Endothelial cell of umbilical vein (primary cell): ENCODE measurements at regions not wholly inside any gene's neighbourhood (a gene's known extent, or its start where the extent isn't known, plus 50 kb on each side); places are given as distances from the start of the nearest gene placed in this dataset.

ENCODE experiments used
- BruUV-seq: library from RNA; stranded (reverse); fragments of 400-500 nt; replicated peaks from 2 replicates; lab custom pipeline; 2021; lab: Mats Ljungman, UMichigan
- CTCF ChIA-PET: fragments of 300-600, 350-600 bp; sonication (Branson Sonifier 250); formaldehyde crosslinking; loops from one replicate; lab custom pipeline; 2021; ENCODE audit warnings: antibody characterized with exemption, inconsistent platforms; lab: Charles Lee
- POLR2A ChIA-PET: fragments of 300-600, 350-600 bp; sonication (Branson Sonifier 250); formaldehyde crosslinking; loops from one replicate; lab custom pipeline; 2021; ENCODE audit warnings: antibody characterized with exemption, inconsistent platforms; lab: Charles Lee
- DNase-seq: peaks from one replicate; pipeline ENCODE4 v3.0.0-alpha.2; 2011; ENCODE audit warnings: low read depth, low spot score
- FAIRE-seq: peaks from 2 replicates; lab custom pipeline; 2011; peaks lifted over from hg19 to GRCh38; lab: Jason Lieb, UNC
- H2AFZ ChIP-seq: 2 replicates; pipeline ENCODE4 v1.6.0; 2012; ENCODE audit warnings: low read depth, low read length, control low read depth, inconsistent platforms
- H3K27ac ChIP-seq: 2 replicates; pipeline ENCODE4 v1.5.1; 2011; ENCODE audit warnings: low read depth, mild to moderate bottlenecking, control low read depth, low read length, moderate library complexity; ENCODE audit not compliant: insufficient read depth
- H3K27me3 ChIP-seq, 2 experiments: 2 replicates each; pipeline versions ENCODE4 v1.6.0 to v1.6.1; 2011; ENCODE audit warnings: low read length in 2 of 2, mixed read lengths in 1 of 2; ENCODE audit not compliant: control insufficient read depth in 2 of 2, insufficient read depth in 2 of 2
- H3K36me3 ChIP-seq, 2 experiments: 2 replicates in 1 of 2; 3 replicates in 1 of 2; pipeline ENCODE4 v1.5.1; 2011; ENCODE audit warnings: low read length in 2 of 2, mild to moderate bottlenecking in 1 of 2, moderate library complexity in 1 of 2; ENCODE audit not compliant: control insufficient read depth in 2 of 2, insufficient read depth in 2 of 2; ENCODE audit errors: extremely low read depth in 1 of 2
- H3K4me1 ChIP-seq: 3 replicates; pipeline ENCODE4 v1.5.1; 2011; ENCODE audit warnings: mild to moderate bottlenecking, low read length; ENCODE audit not compliant: control insufficient read depth, insufficient read depth; ENCODE audit errors: extremely low read depth
- H3K4me2 ChIP-seq: 2 replicates; pipeline ENCODE4 v1.6.1; 2011; ENCODE audit warnings: low read length, control low read depth, mixed read lengths; ENCODE audit not compliant: insufficient read depth
- H3K4me3 ChIP-seq, 3 experiments: fragments of 200-600 bp in 1 of 3; sonication (generic), shearing (Covaris generic) in 1 of 3; replicated peaks in 1 of 3; 2 replicates each; pipeline ENCODE4 v1.5.1; 2011 to 2016; ENCODE audit warnings: control low read depth in 3 of 3, low read length in 3 of 3, mild to moderate bottlenecking in 2 of 3, inconsistent platforms in 1 of 3, low read depth in 1 of 3, moderate library complexity in 1 of 3; ENCODE audit not compliant: insufficient read depth in 1 of 3
- H3K79me2 ChIP-seq: 2 replicates; pipeline ENCODE4 v1.6.0; 2012; ENCODE audit warnings: low read length, inconsistent platforms; ENCODE audit not compliant: control insufficient read depth, insufficient read depth
- H3K9ac ChIP-seq: replicated peaks from 2 replicates; pipeline ENCODE3; 2011; ENCODE audit warnings: low read length, control low read depth; ENCODE audit not compliant: insufficient read depth; ENCODE audit errors: extremely low read depth
- H3K9me1 ChIP-seq: replicated peaks from 3 replicates; pipeline ENCODE4 v1.6.0; 2011; ENCODE audit warnings: mild to moderate bottlenecking, low read length; ENCODE audit not compliant: control insufficient read depth, insufficient read depth; ENCODE audit errors: extremely low read depth
- H3K9me3 ChIP-seq: replicated peaks from 2 replicates; pipeline ENCODE4 v1.5.1; 2012; ENCODE audit warnings: low read length, inconsistent platforms; ENCODE audit not compliant: control insufficient read depth, insufficient read depth
- H4K20me1 ChIP-seq: replicated peaks from 2 replicates; pipeline ENCODE3; 2011; ENCODE audit warnings: mild to moderate bottlenecking, low read length; ENCODE audit not compliant: control insufficient read depth, insufficient read depth; ENCODE audit errors: extremely low read depth
- EZH2 ChIP-seq: IDR thresholded peaks from 2 replicates; pipeline ENCODE4 v1.6.1; 2012; ENCODE audit warnings: borderline replicate concordance, low read depth, mild to moderate bottlenecking, moderate library complexity, low read length, inconsistent platforms; ENCODE audit not compliant: severe bottlenecking
- FOS ChIP-seq: IDR thresholded peaks from 2 replicates; pipeline ENCODE4 v1.6.1; 2011; ENCODE audit warnings: mild to moderate bottlenecking, low read length, moderate library complexity, borderline replicate concordance; ENCODE audit not compliant: insufficient read depth
- GATA2 ChIP-seq: IDR thresholded peaks from 2 replicates; pipeline ENCODE4 v1.7.0; 2011; ENCODE audit warnings: low read depth, mild to moderate bottlenecking, moderate library complexity, mixed read lengths, low read length; ENCODE audit not compliant: insufficient read length, insufficient read depth
- JUN ChIP-seq: IDR thresholded peaks from 2 replicates; pipeline ENCODE4 v1.6.1; 2011; ENCODE audit warnings: borderline replicate concordance, low read depth; ENCODE audit not compliant: insufficient read length, insufficient read depth
- MYC ChIP-seq: IDR thresholded peaks from one replicate; pipeline ENCODE4 v1.6.1; 2011; ENCODE audit warnings: mild to moderate bottlenecking, low read depth, low read length
- POLR2A ChIP-seq: IDR thresholded peaks from 2 replicates; pipeline ENCODE4 v1.6.1; 2012; ENCODE audit warnings: low read depth, mild to moderate bottlenecking, control low read depth, low read length
- POLR2AphosphoS5 ChIP-seq: IDR thresholded peaks from 2 replicates; pipeline ENCODE4 v1.6.1; 2012; ENCODE audit warnings: low read depth, mild to moderate bottlenecking, control low read depth, low read length, moderate library complexity; ENCODE audit not compliant: insufficient read depth
- dilution Hi-C: fragments of 300-500 bp; cut with MboI; formaldehyde crosslinking; loops from one replicate; pipeline ENCODE4 v1.15.0; 2019; ENCODE audit warnings: low sequenced_read_pairs; ENCODE audit not compliant: extremely low pct_ligation_motif_present
- intact Hi-C: fragments of 100-400 bp; cut with micrococcal nuclease; formaldehyde crosslinking; loops from one replicate; pipeline ENCODE4 v1.10.0; 2022
- TF ChIP-seq, protein P1 (sequence below), 2 donors: IDR thresholded peaks; 1 replicate in 1 of 2; 2 replicates in 1 of 2; pipeline ENCODE4 v1.5.1; 2011; ENCODE audit warnings: low read length in 2 of 2, mild to moderate bottlenecking in 2 of 2, moderate library complexity in 2 of 2, control low read depth in 1 of 2, inconsistent platforms in 1 of 2, low read depth in 1 of 2; ENCODE audit not compliant: insufficient read depth in 1 of 2; ENCODE audit errors: extremely low read depth in 1 of 2
- TF ChIP-seq, protein P2 (sequence below): IDR thresholded peaks from 2 replicates; pipeline ENCODE4 v1.6.1; 2011; ENCODE audit not compliant: insufficient read depth, insufficient read length

DNA sequence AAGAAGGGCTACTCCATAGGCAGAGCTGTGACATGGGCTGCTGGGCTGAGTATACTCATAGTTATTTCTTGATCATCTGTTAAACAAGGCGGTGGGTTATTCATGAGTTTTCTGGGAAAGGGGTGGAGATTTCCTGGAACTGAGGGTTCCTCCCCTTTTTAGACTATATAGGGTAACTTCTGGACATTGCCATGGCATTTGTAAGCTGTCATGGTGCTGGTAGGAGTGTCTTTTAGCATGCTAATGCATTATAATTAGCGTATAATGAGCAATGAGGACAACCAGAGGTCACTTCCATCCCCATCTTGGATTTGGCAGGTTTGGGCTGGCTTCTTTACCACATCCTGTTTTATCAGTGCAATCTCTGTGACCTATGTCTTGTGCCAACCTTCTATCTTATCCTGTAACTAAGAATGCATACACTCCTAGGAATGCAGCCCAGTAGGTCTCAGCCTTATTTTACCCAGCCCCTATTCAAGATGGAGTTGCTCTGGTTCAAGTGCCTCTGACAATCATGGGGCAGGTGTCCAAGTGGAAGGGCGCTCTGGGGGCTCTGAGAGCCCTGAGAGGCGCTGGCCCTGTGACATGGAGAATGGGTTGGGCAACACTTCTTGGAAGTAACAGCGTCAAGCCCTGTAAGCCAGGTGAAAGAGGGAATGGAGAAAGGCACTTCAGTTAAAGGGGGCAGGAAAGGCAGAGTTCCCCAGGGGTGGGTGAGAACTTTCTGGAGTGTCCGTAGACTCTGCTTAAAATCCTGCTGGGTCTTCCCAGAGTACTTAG is 354.2 kb upstream of the SULF2 start:
- Histone ChIP-seq H3K9me1 (no peaks in the 10 kb centered on the region), H4K20me1 (no peaks in the 10 kb centered on the region), H3K9ac (no peak overlapping the region), H3K4me3 (no peak overlapping the region), H3K9me3 (no peaks in the 10 kb centered on the region), H3K27ac (no peak overlapping the region), H3K79me2 (no peaks in the 10 kb centered on the region), H3K36me3 (no peaks in the 10 kb centered on the region), H3K4me2 (no peak overlapping the region), H3K4me1 (no peaks in the 10 kb centered on the region), H2AFZ (no peak overlapping the region), H3K27me3 (no peaks in the 10 kb centered on the region)
- CTCF ChIA-PET = no interaction called here
- BruUV-seq = no TSS peak
- intact Hi-C loops (no loop called here), dilution Hi-C loops (no loop called here)
- FAIRE-seq = no peak
- POLR2A ChIA-PET = no interaction called here
- DNase-seq = no peak
- TF ChIP-seq POLR2AphosphoS5 (no peak), FOS (no peak), EZH2 (no peak), POLR2A (no peak), MYC (no peak), JUN (no peak), GATA2 (no peak)
- TF ChIP-seq, protein P1, sequence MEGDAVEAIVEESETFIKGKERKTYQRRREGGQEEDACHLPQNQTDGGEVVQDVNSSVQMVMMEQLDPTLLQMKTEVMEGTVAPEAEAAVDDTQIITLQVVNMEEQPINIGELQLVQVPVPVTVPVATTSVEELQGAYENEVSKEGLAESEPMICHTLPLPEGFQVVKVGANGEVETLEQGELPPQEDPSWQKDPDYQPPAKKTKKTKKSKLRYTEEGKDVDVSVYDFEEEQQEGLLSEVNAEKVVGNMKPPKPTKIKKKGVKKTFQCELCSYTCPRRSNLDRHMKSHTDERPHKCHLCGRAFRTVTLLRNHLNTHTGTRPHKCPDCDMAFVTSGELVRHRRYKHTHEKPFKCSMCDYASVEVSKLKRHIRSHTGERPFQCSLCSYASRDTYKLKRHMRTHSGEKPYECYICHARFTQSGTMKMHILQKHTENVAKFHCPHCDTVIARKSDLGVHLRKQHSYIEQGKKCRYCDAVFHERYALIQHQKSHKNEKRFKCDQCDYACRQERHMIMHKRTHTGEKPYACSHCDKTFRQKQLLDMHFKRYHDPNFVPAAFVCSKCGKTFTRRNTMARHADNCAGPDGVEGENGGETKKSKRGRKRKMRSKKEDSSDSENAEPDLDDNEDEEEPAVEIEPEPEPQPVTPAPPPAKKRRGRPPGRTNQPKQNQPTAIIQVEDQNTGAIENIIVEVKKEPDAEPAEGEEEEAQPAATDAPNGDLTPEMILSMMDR (IDR thresholded peaks at IDR 0.05; ENCODE audit: extremely low read depth in 1 of 2, insufficient read depth in 1 of 2, low read depth in 1 of 2, low read length in 2 of 2) = no peak
- TF ChIP-seq, protein P2, sequence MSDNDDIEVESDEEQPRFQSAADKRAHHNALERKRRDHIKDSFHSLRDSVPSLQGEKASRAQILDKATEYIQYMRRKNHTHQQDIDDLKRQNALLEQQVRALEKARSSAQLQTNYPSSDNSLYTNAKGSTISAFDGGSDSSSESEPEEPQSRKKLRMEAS = no peak
